HG03457 (cell line): ENCODE measurements at regions not wholly inside any gene's neighbourhood (a gene's known extent, or its start where the extent isn't known, plus 50 kb on each side); places are given as distances from the start of the nearest gene placed in this dataset.
"Not testable (repeated sequence)": the region's sequence is repeated elsewhere in the genome, so short reads cannot be mapped to it uniquely, and the experiment has no call there.

ENCODE experiments used
- ATAC-seq: cut with Tn5 transposase; IDR thresholded peaks from one replicate; pipeline ENCODE4 v1.9.1; 2021; ENCODE audit warnings: moderate number of reproducible peaks; ENCODE audit not compliant: unreplicated experiment

DNA sequence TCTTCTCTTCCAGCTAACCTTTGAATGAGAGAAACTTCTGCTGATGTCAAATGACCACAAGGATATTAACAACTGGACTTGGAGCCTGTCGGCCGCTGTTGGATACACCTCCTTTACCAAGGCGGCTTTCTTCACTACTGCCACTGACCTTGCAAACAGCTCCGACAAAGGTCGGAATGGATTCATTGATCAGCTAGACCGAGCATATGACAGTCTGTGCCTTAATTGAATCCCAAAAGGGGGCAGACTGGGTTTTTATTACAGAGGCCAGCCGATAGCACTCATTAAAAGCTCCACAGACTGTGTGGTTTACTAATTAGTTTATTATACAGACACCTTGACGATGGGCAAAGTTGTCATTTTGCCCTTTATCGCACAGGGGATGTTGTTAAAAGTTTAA, 394.5 kb downstream of the RERGL start:
- no peak for ATAC-seq

DNA sequence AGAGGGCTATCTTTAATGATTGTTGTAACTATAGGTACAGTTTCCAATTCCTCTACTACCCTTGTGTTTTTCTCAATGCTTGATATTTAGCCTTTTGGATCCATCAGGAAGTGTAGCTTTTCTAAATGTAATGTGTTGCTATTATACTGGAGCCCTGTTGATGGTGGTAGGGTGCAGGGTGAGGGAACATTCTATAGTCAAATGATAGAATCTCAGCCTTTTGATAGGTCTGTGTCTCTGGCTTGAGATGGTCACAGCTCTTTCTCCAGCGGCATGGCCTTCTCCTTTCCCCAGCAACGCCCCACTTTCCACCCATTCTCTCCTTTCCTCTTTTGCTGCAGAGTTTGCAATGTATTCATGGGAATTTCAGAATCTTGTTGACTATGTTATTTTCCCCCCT, 398.6 kb downstream of the RERGL start:
- no peak for ATAC-seq

DNA sequence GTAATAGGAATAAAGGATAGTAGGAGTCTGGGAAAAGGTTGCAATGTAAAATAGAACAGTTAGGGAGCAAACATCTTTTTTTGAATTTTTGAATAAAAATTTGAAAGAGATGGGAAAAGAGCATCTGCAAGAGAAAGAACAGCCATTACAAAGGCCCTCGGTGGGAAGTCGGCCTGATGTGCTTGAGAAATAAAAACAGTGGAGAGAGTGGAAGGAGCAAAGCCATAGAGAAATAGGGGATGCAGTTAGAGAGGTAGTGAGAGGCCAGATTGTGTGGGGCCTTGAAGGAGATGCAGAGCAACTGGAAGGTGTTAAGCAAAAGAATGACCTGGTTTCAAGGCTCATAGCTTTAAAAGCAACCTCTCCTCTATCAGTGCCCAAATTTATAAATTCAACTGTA, 409.8 kb downstream of the RERGL start:
- no peak for ATAC-seq

DNA sequence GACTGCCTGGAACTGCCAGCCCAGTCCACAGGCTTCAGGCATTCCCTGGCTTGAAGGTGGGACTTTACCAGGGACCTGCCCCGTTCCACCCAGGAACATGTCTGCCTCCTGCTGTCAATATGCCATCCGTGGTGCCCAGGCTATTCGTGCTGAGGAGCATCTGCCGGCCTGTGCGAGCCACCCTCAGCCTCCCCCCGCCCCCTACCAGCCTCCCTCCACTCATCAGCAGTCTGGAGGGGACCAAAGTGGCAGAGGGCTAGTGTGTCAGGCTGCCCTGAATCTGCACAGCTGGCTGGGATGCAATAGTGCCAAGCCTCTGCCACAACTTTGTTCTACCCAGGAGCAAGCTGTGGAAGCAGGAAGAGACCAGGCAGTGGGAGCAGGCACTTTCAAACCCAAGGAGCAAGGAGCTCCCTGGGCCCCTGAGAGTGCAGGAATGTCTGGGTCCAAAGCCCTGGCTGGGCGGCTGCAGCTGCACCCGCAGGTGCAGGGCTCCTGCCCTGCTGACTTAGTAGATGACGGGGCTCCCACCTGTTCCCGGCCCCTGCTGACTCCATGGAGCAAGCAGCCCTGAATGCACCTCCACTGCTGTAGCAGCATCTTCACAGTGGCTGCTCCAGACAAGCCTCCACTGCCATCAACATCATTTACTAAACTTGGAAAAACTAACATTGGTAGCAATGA, 423.2 kb downstream of the RERGL start:
- ATAC-seq, result no peak

DNA sequence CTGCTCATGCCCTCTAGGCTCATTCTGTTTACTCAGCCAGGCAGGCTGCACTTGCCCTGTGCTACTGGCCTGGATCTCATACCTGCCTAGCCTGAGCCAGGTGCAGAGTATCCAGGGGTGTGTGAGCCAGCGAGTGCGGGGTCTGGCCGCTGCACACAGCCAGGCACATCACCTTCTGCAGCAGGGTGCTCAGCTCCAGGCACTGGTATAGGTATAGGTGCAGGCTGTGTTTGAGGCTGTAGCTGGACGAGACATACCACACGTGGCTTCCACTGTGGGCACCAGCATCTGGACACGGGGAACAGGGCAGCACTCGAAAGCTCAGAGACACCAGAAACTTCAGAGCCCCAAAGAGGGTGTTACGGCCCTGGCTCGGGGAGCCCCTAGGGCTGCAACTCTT, 424.2 kb downstream of the RERGL start:
- no peak for ATAC-seq

DNA sequence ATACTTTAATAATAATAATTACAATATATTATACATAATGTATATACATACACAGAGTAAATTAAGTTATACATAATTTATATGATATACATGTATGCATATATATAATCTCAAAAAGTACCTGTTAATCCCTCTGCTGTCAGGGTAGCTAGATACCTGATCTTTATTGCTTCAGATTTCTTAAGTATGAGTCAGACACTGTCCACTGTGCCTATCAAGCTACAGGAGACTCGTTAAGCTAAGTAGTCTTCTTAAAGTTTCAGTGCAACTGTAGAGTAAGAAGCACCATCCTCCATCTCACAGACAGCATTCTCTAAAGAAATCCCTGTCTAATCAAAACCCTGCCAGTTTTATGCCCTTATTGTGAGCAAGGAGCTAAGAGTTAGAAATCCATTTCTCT, 428.7 kb downstream of the RERGL start:
- ATAC-seq, result no peak

DNA sequence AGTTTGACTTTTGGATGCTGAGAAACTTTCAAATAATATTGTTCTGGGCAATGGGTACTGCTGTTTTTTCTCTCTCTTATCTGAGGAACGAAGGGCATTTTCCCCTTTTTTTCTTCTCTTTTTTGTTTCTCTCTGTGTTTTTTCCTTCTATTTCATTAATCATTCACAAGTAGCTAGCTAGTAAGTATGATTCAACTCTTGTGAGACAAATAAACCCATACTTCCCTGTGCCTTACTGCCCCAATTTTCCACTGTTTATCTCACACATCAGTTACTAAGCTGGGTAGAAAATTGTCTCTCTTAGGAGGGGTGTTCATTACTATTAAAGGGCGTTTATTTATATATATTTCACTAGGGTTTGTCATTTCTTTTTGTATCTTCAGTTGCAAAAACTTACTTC, 437.6 kb downstream of the RERGL start:
- ATAC-seq, result no peak

DNA sequence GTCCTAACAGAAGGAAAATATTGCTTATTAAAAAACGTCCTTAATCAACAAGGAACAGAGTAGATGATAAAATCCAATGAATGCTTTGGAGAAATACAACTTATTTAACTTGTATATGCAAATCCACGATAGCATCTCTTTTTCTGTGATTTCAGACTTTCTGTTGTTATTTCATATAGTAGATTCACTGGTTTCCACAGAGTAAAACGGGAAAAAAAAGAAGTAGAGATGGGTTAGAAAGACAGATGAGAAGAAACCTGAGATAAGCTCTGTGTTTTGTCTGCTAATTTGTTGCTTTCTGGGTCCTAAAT, 447.7 kb downstream of the RERGL start:
- ATAC-seq, result no peak

DNA sequence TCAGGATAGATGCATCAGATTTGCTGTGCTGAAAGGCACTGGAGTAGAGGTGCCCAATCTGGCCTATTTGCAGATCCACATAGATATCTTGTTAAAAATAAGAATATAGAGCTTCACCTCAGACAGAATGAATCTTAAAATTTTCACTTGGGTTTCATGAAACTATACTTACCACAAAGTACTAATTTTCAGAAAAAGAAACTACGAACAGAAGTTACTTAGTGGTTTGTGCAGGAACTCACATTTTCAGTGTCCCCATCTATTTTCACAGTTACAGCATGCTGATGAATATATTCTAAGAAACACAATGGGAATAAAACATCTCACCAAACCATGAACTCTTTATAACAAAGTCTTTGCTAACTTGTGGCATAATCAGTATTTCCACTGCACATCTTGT, 449.4 kb downstream of the RERGL start:
- ATAC-seq, result no peak

DNA sequence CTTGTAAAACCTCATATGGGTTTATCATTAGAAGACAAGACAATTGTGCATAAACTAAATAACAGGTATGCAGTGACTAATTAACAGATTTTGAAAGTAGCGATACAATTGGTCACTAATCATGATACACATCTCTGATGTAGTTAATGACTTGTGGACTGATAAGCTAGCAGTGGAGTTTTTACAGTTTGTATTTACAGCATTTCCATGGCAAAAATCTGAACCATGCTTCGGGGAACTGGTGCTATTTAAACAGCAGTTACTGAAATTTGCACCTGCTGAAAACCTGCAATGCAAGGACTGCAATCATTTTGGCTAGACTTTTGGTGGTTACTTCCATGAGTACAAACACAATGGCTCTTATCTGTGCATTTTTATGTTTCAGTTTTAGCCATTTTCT, 471.2 kb downstream of the RERGL start:
- ATAC-seq, result no peak

DNA sequence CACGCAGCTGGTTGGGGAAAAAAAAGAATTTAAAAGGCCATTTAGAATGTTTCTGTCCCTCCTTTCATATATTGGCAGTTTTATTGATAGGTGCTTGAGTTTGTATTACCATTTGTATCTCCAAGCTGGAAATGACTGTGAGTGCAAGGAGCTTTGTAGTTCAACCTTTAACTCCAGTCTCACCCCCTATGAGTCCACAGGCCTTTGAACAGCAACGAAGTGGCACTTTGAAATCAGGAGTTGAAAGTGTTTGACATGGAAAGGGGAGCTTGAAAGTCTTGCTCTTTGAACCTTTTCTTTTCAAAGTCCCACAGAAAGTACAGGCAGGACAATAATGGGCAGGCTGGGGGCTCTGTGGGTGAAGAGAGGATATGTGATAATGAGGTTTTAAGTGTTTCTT, 480.3 kb downstream of the RERGL start:
- no peak for ATAC-seq

DNA sequence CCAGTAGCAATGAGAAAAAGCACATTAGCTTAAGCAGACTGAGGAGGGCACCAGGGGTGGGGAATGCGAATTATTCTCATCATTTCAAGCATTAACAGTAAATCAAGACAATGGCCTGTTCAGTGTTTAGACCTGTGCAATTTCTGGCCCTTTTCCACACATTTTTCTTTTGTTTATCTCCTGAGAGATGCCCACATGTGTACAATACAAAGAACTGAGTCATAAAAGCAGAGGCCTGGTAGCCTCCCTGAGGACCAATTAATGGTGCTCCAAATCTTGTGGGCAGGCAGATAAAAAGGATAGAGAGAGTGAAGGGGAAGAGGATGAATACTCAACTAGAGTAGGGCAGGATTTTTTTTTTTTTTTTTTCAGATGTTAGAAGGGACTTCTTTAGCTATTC, 480.8 kb downstream of the RERGL start:
- no peak for ATAC-seq

DNA sequence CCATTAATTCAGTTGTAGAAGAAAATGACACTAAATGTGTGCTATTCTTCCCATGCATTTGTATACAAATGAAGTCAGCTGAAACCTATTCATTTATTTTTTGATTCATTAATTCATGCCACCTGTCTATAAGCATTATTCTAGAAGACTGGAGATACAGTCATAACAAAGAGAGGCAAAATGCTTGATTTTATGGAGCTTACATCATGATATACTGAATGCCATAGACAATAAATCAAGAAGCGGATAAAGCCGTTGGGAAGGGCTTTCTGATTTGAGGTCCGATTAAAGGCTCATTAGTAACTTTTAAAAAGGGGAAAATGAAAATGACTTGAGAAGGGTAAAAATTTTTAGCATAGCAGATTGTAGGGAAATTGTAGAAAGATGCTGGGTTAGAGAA, 494.9 kb downstream of the RERGL start:
- no peak for ATAC-seq

DNA sequence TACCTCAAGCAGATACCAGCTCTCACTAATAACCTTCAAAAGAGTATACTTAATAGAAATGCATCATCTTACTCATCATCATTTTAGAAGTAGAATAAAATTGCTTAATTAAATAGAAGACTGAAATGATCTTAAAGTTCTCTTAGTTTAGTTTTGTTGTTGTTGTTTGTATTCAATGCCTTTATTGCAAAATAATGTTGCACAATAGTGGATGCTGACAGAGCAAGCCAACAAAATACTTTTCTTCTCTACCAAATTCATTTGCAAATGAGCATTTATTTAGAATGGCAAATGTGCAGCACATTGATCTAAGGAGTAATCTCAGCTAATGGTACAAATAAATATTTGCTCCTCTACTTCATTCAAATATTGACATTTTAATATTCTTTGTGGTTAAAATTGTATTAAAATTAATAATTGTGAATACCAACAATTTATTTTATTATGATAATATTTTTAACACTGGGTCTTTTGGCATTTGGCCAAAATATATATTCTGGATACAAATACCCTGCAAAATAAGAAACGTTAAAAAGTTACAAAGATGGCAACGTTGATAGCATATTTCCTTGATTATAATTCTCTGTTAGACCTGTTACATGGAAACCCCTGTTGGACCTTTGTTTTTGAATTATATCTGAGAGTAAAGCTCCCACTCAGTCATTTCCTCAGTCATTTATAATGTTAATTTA, 496.1 kb downstream of the RERGL start:
- no peak for ATAC-seq

DNA sequence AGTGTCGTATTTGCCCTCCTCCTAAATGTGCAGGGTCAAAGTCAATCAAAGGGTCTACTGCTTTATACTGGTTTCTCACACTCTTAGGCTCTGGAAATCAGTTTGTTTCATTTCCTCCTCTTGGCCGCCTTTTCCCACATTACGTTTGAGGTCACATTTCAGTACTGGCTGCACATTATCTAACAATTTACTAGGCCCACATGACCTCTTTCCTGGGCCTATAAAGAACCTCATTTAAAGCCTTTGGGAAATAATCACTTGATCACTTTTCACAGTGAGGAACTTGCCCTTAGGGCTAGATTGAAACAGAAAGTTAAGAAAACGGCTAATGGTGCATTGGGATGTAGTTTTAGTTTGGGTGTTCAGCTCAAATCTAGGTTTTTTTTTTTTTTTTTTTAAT, 497.5 kb downstream of the RERGL start:
- no peak for ATAC-seq

DNA sequence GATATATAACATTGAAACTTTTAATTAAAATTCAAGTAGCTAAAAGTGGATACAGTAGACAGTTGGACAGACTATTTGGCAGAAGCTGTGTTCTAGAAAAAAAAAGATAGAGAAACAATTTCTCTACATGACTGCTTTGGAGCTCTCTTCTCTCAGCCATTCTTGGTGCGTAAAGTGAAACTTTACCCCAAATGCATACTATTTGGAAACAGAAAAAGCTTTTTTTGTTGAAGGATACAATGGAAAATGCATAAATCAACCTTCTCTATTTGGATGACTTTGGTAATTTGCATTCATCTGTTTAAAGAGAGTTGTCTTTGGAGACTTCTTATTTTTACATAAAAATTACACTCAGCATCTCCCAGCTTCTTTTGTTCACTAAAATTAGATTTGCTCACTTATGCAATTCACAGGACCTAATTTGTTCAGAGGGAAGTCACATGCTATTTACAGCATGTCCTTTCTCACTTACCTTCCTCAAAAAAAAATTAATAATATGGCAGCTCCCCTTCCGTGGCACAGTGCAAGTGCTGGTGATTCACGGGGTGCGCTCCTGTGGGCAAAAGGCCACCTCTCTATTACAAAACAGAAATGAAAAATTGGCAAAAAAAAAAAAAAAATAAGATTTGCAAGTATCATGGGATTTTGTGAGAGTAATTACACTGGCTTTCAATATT, 498.9 kb downstream of the RERGL start:
- no peak for ATAC-seq

DNA sequence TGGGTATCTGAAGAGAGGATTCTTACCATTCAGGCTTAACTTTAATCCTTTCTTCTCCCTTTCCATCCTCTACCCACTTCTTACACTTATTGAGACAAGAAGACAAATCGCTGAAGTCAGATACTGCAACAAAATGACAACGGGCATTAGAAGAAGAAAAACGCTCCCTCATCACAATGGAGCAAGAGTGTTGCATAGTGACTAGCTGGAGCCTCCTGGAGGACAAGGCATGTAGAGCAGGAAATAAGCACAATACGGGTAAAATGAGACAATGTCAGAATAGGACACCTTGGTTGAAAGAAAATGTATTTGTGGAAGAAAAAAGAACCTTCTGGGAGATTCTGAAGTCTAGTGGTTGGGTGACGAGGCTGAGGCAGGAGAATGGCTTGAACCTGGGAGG, 501.0 kb downstream of the RERGL start:
- ATAC-seq, result no peak

DNA sequence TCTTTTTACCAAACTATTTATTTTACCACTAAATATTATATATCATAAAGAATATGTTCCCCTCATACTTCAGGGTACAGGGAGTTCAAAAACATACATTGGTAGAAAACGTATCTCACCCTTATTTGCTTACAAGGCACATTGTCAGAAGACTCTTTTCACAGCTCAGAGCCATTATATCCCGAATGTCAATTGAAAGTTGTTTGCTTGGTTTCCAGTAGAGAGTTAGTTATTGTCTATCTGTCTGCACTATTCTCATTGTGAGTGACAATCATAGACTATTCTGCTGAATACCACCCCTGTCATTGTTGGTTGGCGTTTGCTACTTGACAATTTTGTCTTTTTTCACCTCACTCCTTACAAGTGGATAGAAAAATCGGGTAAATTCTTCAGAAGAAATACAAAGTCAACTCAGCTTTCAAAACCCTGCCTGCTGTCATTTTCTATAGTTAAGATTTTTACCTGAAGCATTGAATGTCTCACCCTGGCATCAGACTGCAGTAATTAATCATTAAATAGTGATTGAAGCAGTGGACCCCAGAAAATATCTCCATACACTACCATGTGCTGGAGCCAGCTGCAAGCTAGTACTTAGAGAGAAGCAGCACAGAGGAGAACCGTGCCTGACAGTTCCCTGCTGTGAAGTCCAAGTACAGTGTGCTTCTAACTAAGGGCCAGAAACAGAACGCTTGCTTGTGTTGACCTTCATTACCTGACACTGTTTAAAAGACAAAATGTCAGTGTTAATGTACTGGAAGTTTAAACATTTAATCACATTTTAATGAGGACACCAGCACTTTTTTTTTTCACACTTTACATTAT, 510.6 kb downstream of the RERGL start:
- no peak for ATAC-seq

DNA sequence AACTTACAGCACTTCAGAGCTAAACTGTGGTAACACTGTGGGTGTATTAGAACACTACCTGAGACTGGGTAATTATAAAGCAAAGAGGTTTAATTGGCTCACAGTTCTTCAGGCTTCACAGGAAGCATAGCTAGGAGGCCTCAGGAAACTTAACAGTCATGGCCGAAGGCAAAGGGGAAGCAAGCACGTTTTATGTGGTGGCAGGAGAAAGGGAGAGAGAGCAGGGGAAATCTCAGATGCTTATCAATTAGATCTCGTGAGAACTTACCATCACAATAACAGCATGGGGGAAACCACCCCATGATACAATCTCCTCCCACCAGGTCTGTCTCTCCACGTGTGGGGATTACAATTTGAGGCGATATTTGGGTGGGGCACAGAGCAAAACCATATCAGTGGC, 512.6 kb downstream of the RERGL start:
- no peak for ATAC-seq

DNA sequence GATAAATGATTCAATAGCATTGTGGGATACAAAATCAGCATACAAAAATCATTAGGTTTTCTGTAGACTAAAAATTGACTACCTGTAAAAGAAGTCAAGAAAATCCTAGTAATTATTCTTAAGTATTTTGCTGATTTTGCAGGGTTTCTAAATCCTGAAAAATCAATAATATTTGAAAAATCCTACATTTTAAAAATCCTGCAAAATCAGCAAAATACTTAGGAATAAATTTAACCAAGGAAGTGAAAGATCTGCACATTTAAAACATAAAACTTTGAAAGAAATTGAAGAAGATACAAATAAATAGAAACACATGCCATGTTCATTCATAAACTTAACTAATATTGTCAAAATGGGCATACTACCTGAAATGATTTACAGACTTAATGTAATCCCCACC, 517.7 kb downstream of the RERGL start:
- no peak for ATAC-seq

DNA sequence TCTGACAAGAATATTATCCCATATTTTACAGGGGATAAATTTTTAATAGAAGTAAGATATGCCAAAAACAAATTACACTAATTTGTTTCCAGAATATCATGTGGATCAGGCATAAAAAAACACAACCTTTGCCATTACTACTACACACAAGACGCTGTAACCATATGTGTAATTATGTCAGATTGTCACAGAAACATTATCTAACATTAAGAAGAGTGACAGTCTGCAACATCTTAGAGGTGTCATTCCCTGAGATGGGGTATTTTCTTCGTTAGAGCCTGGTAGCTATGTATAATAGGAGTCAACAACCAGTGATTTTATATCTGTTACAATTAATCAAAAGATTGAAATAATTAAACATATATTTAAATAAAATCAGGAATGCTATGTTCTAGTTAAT, 518.9 kb downstream of the RERGL start:
- ATAC-seq, result no peak

DNA sequence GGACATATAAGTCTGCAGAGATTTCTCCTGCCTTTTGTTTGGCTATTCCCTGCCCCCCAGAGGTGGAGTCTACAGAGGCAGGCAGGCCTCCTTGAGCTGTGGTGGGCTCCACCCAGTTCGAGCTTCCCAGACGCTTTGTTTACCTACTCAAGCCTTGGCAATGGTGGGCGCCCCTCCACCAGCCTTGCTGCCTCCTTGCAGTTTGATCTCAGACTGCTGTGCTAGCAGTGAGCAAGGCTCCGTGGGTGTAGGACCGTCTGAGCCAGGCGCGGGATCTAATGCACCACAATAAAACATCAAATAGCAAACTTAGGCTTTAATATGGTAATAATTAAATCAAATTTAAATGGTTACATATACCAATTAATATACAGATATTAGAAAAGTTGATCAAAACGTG, 525.4 kb downstream of the RERGL start:
- ATAC-seq, result not testable (repeated sequence)
